Right lobe of liver (tissue), 6 donors: ENCODE measurements at regions not wholly inside any gene's neighbourhood (a gene's known extent, or its start where the extent isn't known, plus 50 kb on each side); places are given as distances from the start of the nearest gene placed in this dataset.
"Not testable (repeated sequence)": the region's sequence is repeated elsewhere in the genome, so short reads cannot be mapped to it uniquely, and the experiment has no call there.

ENCODE experiments used
- ATAC-seq, 4 donors: fragments of 200-7000 bp; cut with Tn5 transposase; one replicate each; pipeline ENCODE4 v1.9.1; 2020; ENCODE audit warnings: mild to moderate bottlenecking in 4 of 4, moderate library complexity in 4 of 4
- DNase-seq, 3 donors: peaks; one replicate each; pipeline ENCODE4 v3.0.0-alpha.2; 2020
- H3K27ac ChIP-seq, 3 donors: fragments of 200-600 bp; one replicate each; pipeline ENCODE4 v1.8.0; 2022
- H3K27me3 ChIP-seq, 2 donors: fragments of 200-600 bp; one replicate each; pipeline ENCODE4 v1.8.0; 2022
- H3K36me3 ChIP-seq, 4 donors: fragments of 200-600 bp; sonication (generic) in 1 of 4; one replicate each; pipeline versions ENCODE4 v1.5.1 to v1.8.0; 2017 to 2022; ENCODE audit warnings: control low read depth in 1 of 4
- H3K4me1 ChIP-seq, 4 donors: fragments of 200-600 bp; sonication (generic) in 1 of 4; one replicate each; pipeline versions ENCODE4 v1.5.1 to v1.8.0; 2017 to 2022; ENCODE audit warnings: control low read depth in 1 of 4
- H3K4me3 ChIP-seq, 3 donors: fragments of 200-600 bp; one replicate each; pipeline ENCODE4 v1.8.0; 2022
- H3K9me3 ChIP-seq, 4 donors: fragments of 200-600 bp; sonication (generic) in 1 of 4; one replicate each; pipeline versions ENCODE4 v1.5.1 to v1.8.0; 2017 to 2022; ENCODE audit warnings: control low read depth in 1 of 4
- CTCF ChIP-seq, 4 donors: fragments of 200-600 bp in 3 of 4; fragments of 450-650 bp in 1 of 4; IDR thresholded peaks; one replicate each; pipeline versions ENCODE4 v1.5.1 to v1.8.0; 2016 to 2022; ENCODE audit warnings: antibody characterized with exemption in 4 of 4, mild to moderate bottlenecking in 2 of 4
- POLR2A ChIP-seq: fragments of 450-650 bp; IDR thresholded peaks from one replicate; pipeline ENCODE4 v1.6.1; 2017; ENCODE audit warnings: antibody characterized with exemption, mild to moderate bottlenecking
- WGBS: methylation state at CpG from one replicate; pipeline ENCODE4 v1.1.6; 2018; ENCODE audit warnings: low coverage, low lambda C conversion rate; ENCODE audit not compliant: insufficient coverage; ENCODE audit errors: missing lambda C conversion rate; 5-methylcytosine and 5-hydroxymethylcytosine counted together
- intact Hi-C, 2 donors: fragments of 100-400 bp; cut with DNase I; formaldehyde crosslinking; loops; one replicate each; pipeline versions ENCODE4 v1.11.2 to v1.14.1; 2022
- donor health status: DM: no; HTN: yes; CAD: no.
- donor health status: DM: no; HTN: no; CAD: no.
- donor health status: DM: no; HTN: no; CAD: no.
- donor health status: DM: no; HTN: yes; CAD: no.
- donor health status: DM: no; HTN: yes; CAD: no.

GRCh38 chr17:77832180-77832560, 126.3 kb upstream of the TNRC6C start:
- WGBS, result 76% methylated on average over 8 of the region's 8 CpGs
- Histone ChIP-seq H3K27ac (no peak overlapping the region), H3K4me3 (no peak overlapping the region), H3K27me3 (no peaks in the 10 kb centered on the region), H3K9me3 (no peaks in the 10 kb centered on the region), H3K36me3 (no peaks in the 10 kb centered on the region), H3K4me1 (peaks cover 0 to 9% (median 0%) of the 10 kb centered on the region in 4 donors)
- DNase-seq (no peak), ATAC-seq (no peak)
- intact Hi-C loops, result no loop called here
- TF ChIP-seq CTCF (IDR thresholded peaks at IDR 0.05) (no peak), POLR2A (no peak)

GRCh38 chr17:77833769-77834168, 124.7 kb upstream of the TNRC6C start:
- H3K4me3 ChIP-seq, result no peak overlapping the region
- TF ChIP-seq CTCF (IDR thresholded peaks at IDR 0.05), result no peak
- no peak for TF ChIP-seq POLR2A
- no peaks in the 10 kb centered on the region for H3K36me3 ChIP-seq
- intact Hi-C loops, result no loop called here
- DNase-seq, result no peak
- no peak for ATAC-seq
- H3K27me3 ChIP-seq, result no peaks in the 10 kb centered on the region
- H3K9me3 ChIP-seq, result no peaks in the 10 kb centered on the region
- no CpG with 5 or more reads among the region's 5 CpGs for WGBS
- peaks cover 0 to 9% (median 0%) of the 10 kb centered on the region in 4 donors for H3K4me1 ChIP-seq
- no peak overlapping the region for H3K27ac ChIP-seq

GRCh38 chr17:77834170-77835115, 124.1 kb upstream of the TNRC6C start:
- WGBS, result 80% methylated on average over 1 of the region's 12 CpGs
- Histone ChIP-seq H3K27ac (no peak overlapping the region), H3K4me3 (no peak overlapping the region), H3K27me3 (no peaks in the 10 kb centered on the region), H3K9me3 (no peaks in the 10 kb centered on the region), H3K4me1 (peaks cover 0 to 9% (median 0%) of the 10 kb centered on the region in 4 donors), H3K36me3 (no peaks in the 10 kb centered on the region)
- TF ChIP-seq CTCF (IDR thresholded peaks at IDR 0.05) (no peak), POLR2A (no peak)
- intact Hi-C loops, result no loop called here
- ATAC-seq, result peak in 3 of 4 donors; percentile 13 to 51 (median 30)
- peak in 2 of 3 donors; percentile 51 to 52 for DNase-seq

- DNase-seq (peak in 1 of 3 donors; percentile 65), ATAC-seq (peak; percentile 75 to 94 (median 90))
- Histone ChIP-seq H3K27me3 (no peaks in the 10 kb centered on the region), H3K4me3 (no peak overlapping the region), H3K36me3 (no peaks in the 10 kb centered on the region), H3K4me1 (peaks cover 0 to 9% (median 0%) of the 10 kb centered on the region in 4 donors), H3K9me3 (no peaks in the 10 kb centered on the region), H3K27ac (no peak overlapping the region)
- no peak for TF ChIP-seq POLR2A
- no peak for TF ChIP-seq CTCF (IDR thresholded peaks at IDR 0.05)
- WGBS, result 38% methylated on average over 3 of the region's 3 CpGs
- intact Hi-C loops, result no loop called here
Measured at GRCh38 chr17:77836557-77837041, 121.9 kb upstream of the TNRC6C start.

GRCh38 chr17:77837072-77837471, 121.4 kb upstream of the TNRC6C start:
- H3K9me3 ChIP-seq, H3K27me3 ChIP-seq, ATAC-seq, H3K4me3 ChIP-seq, intact Hi-C loops, H3K36me3 ChIP-seq, H3K27ac ChIP-seq, H3K4me1 ChIP-seq, DNase-seq: not testable (repeated sequence)
- WGBS, result no CpG with 5 or more reads among the region's 5 CpGs
